ENCODE measurements at regions not wholly inside any gene's neighbourhood (a gene's known extent, or its start where the extent isn't known, plus 50 kb on each side); places are given as distances from the start of the nearest gene placed in this dataset.
A peak's percentile ranks its signal among the peaks of the same experiment; 100 is the strongest.

DNA sequence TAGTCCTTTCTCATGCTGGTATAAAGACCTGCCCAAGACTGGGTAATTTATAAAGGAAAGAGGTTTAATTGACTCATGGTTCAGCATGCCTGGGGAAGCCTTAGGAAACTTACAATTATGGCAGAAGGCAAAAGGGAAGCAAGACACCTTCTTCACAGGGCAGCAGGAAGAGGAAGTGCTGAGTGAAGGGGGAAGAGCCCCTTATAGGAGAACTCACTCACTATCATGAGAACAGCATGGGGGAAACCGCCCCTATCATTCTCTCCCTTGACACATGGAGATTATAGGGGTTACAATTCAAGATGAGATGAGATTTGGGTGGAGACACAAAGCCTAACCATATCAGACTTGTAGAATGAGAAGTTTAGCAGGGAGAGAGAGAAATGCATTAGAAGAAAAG lies 373.3 kb upstream of the DIAPH2 start:
- Histone ChIP-seq H3K9me3 (no peaks in the 10 kb centered on the region), H3K4me3 (no peak overlapping the region), H3K4me2 (no peak overlapping the region), H3K4me1 (no peaks in the 10 kb centered on the region), H3K27ac (no peak overlapping the region)
- WGBS (ENCODE audit: missing lambda C conversion rate): 0% methylated on average over 1 of the region's 1 CpG
- TF ChIP-seq FOSL2 (IDR thresholded peaks at IDR 0.05) (no peak), FOSL2 (CRISPR knock-in tag; IDR thresholded peaks at IDR 0.05) (no peak), NR3C1 (IDR thresholded peaks at IDR 0.05) (no peak), ESRRA (IDR thresholded peaks at IDR 0.05; ENCODE audit: borderline replicate concordance, low read length) (no peak), ZSCAN20 (CRISPR knock-in tag; IDR thresholded peaks at IDR 0.05) (no peak), EHMT2 (IDR thresholded peaks at IDR 0.05; ENCODE audit: low read depth) (no peak), MAFK (IDR thresholded peaks at IDR 0.05; ENCODE audit: partially characterized antibody) (no peak), TP53 (CRISPR knock-in tag; IDR thresholded peaks at IDR 0.05) (no peak), HOXB5 (CRISPR knock-in tag; IDR thresholded peaks at IDR 0.05) (no peak)
- TF ChIP-seq, protein P1, sequence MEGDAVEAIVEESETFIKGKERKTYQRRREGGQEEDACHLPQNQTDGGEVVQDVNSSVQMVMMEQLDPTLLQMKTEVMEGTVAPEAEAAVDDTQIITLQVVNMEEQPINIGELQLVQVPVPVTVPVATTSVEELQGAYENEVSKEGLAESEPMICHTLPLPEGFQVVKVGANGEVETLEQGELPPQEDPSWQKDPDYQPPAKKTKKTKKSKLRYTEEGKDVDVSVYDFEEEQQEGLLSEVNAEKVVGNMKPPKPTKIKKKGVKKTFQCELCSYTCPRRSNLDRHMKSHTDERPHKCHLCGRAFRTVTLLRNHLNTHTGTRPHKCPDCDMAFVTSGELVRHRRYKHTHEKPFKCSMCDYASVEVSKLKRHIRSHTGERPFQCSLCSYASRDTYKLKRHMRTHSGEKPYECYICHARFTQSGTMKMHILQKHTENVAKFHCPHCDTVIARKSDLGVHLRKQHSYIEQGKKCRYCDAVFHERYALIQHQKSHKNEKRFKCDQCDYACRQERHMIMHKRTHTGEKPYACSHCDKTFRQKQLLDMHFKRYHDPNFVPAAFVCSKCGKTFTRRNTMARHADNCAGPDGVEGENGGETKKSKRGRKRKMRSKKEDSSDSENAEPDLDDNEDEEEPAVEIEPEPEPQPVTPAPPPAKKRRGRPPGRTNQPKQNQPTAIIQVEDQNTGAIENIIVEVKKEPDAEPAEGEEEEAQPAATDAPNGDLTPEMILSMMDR (IDR thresholded peaks at IDR 0.05): no peak
- no peak for DNase-seq (ENCODE audit: low read depth in 1 of 2, low spot score in 1 of 2)
- no peak for FAIRE-seq
- ChIA-PET POLR2A (no interaction called here), CTCF (no interaction called here)
- no peak for ATAC-seq

DNA sequence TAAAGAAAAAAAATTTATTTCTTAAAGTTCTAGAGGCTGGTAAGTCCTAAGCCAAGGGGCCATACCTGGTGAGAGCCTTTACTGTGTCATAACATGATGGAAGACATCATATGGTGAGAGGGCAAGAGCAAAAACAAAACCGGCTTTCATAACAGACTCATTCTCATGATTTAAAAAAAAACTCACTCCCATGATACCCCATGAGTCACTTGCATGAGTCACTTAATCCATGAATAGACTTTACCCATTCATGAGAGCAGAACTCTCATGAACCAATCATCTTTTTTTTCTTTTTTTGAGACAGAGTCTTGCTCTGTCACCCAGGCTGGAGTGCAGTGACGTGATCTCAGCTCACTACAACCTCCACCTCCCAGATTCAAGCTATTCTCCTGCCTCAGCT lies 369.7 kb upstream of the DIAPH2 start:
- no peaks in the 10 kb centered on the region for H3K4me1 ChIP-seq
- ATAC-seq (no peak; a peak in 1 of 6 replicates), FAIRE-seq (no peak), DNase-seq (ENCODE audit: low read depth in 1 of 2, low spot score in 1 of 2) (peak in 1 of 2 experiments; percentile 23)
- H3K9me3 ChIP-seq: no peaks in the 10 kb centered on the region
- ChIA-PET POLR2A (no interaction called here), CTCF (no interaction called here)
- WGBS (ENCODE audit: missing lambda C conversion rate): 0% methylated on average over 2 of the region's 2 CpGs
- no peak overlapping the region for H3K27ac ChIP-seq
- no peak overlapping the region for H3K4me3 ChIP-seq
- TF ChIP-seq, protein P2, sequence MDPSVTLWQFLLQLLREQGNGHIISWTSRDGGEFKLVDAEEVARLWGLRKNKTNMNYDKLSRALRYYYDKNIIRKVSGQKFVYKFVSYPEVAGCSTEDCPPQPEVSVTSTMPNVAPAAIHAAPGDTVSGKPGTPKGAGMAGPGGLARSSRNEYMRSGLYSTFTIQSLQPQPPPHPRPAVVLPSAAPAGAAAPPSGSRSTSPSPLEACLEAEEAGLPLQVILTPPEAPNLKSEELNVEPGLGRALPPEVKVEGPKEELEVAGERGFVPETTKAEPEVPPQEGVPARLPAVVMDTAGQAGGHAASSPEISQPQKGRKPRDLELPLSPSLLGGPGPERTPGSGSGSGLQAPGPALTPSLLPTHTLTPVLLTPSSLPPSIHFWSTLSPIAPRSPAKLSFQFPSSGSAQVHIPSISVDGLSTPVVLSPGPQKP (IDR thresholded peaks at IDR 0.05; ENCODE audit: low read depth, low read length): no peak
- TF ChIP-seq RCOR1 (IDR thresholded peaks at IDR 0.05; ENCODE audit: low read depth, low read length): no peak
- no peak for TF ChIP-seq HOXA7 (CRISPR knock-in tag; IDR thresholded peaks at IDR 0.05)
- TF ChIP-seq BHLHE40 (IDR thresholded peaks at IDR 0.05; ENCODE audit: low read depth, low read length): no peak
- no peak for TF ChIP-seq JUNB (IDR thresholded peaks at IDR 0.05)
- no peak for TF ChIP-seq KDM5A (IDR thresholded peaks at IDR 0.05)
- TF ChIP-seq ZFP36 (IDR thresholded peaks at IDR 0.05; ENCODE audit: borderline replicate concordance, partially characterized antibody): no peak
- no peak for TF ChIP-seq ZC3H11A (IDR thresholded peaks at IDR 0.05)
- TF ChIP-seq FOSL2 (IDR thresholded peaks at IDR 0.05): no peak
- peak; percentile 49; the same call in 1 of the 2 replicates for TF ChIP-seq FOSL2 (CRISPR knock-in tag; IDR thresholded peaks at IDR 0.05)
- no peak overlapping the region for H3K4me2 ChIP-seq

DNA sequence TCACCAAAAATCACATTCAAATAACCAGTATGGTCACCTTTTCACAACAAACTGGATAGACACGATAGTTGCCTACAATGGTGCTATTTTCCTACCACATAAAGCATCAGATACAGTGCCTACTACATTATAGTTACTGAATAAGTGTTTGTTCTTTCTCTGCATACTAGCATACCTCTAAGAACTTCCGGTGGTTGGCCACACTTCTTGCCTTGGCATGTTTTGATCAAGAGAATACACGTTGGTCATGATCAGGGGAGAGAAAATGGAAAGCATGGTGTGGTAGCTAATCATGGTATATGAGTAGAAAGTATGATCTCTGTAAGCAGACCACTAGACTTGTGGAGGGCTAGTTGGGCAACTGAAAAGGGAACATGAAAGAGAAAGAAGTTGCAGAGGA lies 322.8 kb upstream of the DIAPH2 start:
- FAIRE-seq (no peak), DNase-seq (ENCODE audit: low read depth in 1 of 2, low spot score in 1 of 2) (no peak), ATAC-seq (no peak)
- no peaks in the 10 kb centered on the region for H3K4me1 ChIP-seq
- no peak overlapping the region for H3K27ac ChIP-seq
- H3K9me3 ChIP-seq: no peaks in the 10 kb centered on the region
- ChIA-PET CTCF (no interaction called here), POLR2A (no interaction called here)
- TF ChIP-seq NFE2L2 (conservative IDR thresholded peaks at IDR 0.05; ENCODE audit: low read length): no peak
- TF ChIP-seq KDM1A (IDR thresholded peaks at IDR 0.05; ENCODE audit: low read depth): no peak
- TF ChIP-seq, protein P3, sequence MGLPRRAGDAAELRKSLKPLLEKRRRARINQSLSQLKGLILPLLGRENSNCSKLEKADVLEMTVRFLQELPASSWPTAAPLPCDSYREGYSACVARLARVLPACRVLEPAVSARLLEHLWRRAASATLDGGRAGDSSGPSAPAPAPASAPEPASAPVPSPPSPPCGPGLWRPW (IDR thresholded peaks at IDR 0.05): no peak
- TF ChIP-seq FOSL2 (IDR thresholded peaks at IDR 0.05): no peak
- no peak for TF ChIP-seq FOSL2 (CRISPR knock-in tag; IDR thresholded peaks at IDR 0.05)
- no peak for TF ChIP-seq FOXS1 (CRISPR knock-in tag; IDR thresholded peaks at IDR 0.05)
- TF ChIP-seq BHLHE40 (IDR thresholded peaks at IDR 0.05; ENCODE audit: low read depth, low read length): no peak
- no peak for TF ChIP-seq ZSCAN20 (CRISPR knock-in tag; IDR thresholded peaks at IDR 0.05)
- TF ChIP-seq TP53 (CRISPR knock-in tag; IDR thresholded peaks at IDR 0.05): no peak
- no peak for TF ChIP-seq RCOR1 (IDR thresholded peaks at IDR 0.05; ENCODE audit: low read depth, low read length)
- no peak for TF ChIP-seq PHF8 (IDR thresholded peaks at IDR 0.05; ENCODE audit: borderline replicate concordance, low read depth)
- no peak for TF ChIP-seq SMC3 (IDR thresholded peaks at IDR 0.05)
- TF ChIP-seq MYC (IDR thresholded peaks at IDR 0.05; ENCODE audit: borderline replicate concordance, low read length): no peak
- no peak for TF ChIP-seq SREBF2 (IDR thresholded peaks at IDR 0.05)
- no peak for TF ChIP-seq FOSB (CRISPR knock-in tag; IDR thresholded peaks at IDR 0.05)
- no peak for TF ChIP-seq EHMT2 (IDR thresholded peaks at IDR 0.05; ENCODE audit: low read depth)
- TF ChIP-seq NR3C1 (IDR thresholded peaks at IDR 0.05): no peak
- no peak for TF ChIP-seq ZNF302 (CRISPR knock-in tag; IDR thresholded peaks at IDR 0.05)
- TF ChIP-seq, protein P4, sequence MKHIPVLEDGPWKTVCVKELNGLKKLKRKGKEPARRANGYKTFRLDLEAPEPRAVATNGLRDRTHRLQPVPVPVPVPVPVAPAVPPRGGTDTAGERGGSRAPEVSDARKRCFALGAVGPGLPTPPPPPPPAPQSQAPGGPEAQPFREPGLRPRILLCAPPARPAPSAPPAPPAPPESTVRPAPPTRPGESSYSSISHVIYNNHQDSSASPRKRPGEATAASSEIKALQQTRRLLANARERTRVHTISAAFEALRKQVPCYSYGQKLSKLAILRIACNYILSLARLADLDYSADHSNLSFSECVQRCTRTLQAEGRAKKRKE (CRISPR knock-in tag; IDR thresholded peaks at IDR 0.05; ENCODE audit: low read depth): no peak
- no peak for TF ChIP-seq HDAC2 (IDR thresholded peaks at IDR 0.05)
- TF ChIP-seq RNF2 (IDR thresholded peaks at IDR 0.05; ENCODE audit: borderline replicate concordance, low read depth): no peak
- no peak overlapping the region for H3K4me3 ChIP-seq
- 19% methylated on average over 3 of the region's 3 CpGs for WGBS (ENCODE audit: missing lambda C conversion rate)
- H3K4me2 ChIP-seq: no peak overlapping the region
